SK-N-MC (cell line): ENCODE measurements at regions not wholly inside any gene's neighbourhood (a gene's known extent, or its start where the extent isn't known, plus 50 kb on each side); places are given as distances from the start of the nearest gene placed in this dataset.

Source experiments
- EZH2 ChIP-seq: fragments of 200-600 bp; sonication (generic); IDR thresholded peaks from one replicate; pipeline ENCODE4 v1.6.1; 2017; ENCODE audit warnings: antibody characterized with exemption
- FOXP2 ChIP-seq: optimal IDR thresholded peaks from 2 replicates; pipeline ENCODE3; 2011; ENCODE audit warnings: mild to moderate bottlenecking, moderate library complexity; ENCODE audit not compliant: insufficient read depth; ENCODE audit errors: extremely low read length, control extremely low read depth

- TF ChIP-seq FOXP2 (no peak), EZH2 (no peak)
Observed at GRCh38 chr9:7285199-7285598, 514.4 kb downstream of the DMAC1 start.
